CD8-positive, alpha-beta memory T cell (primary cell): ENCODE measurements at regions not wholly inside any gene's neighbourhood (a gene's known extent, or its start where the extent isn't known, plus 50 kb on each side); places are given as distances from the start of the nearest gene placed in this dataset.

Experiments used
- CTCF ChIA-PET: fragments of 350-600 bp; sonication (Branson Sonifier 250); formaldehyde crosslinking; loops from one replicate; lab custom pipeline; 2021; ENCODE audit warnings: antibody characterized with exemption; lab: Charles Lee
- POLR2A ChIA-PET: fragments of 350-600 bp; sonication (Branson Sonifier 250); formaldehyde crosslinking; loops from one replicate; lab custom pipeline; 2021; ENCODE audit warnings: antibody characterized with exemption; lab: Charles Lee
- DNase-seq, 5 donors: peaks; one replicate each; pipeline versions ENCODE4 v3.0.0 to v3.0.0-alpha.2; 2020 to 2022; ENCODE audit warnings: mixed read lengths in 1 of 5
- H3K27ac ChIP-seq: one replicate; pipeline ENCODE4 v1.7.0; 2013; ENCODE audit warnings: low read depth, mild to moderate bottlenecking, low read length, moderate library complexity
- H3K27me3 ChIP-seq: 2 replicates; pipeline ENCODE4 v1.7.0; 2013; ENCODE audit warnings: low read length, mild to moderate bottlenecking; ENCODE audit not compliant: insufficient read depth, poor library complexity, severe bottlenecking
- H3K36me3 ChIP-seq: 2 replicates; pipeline ENCODE4 v1.7.0; 2013; ENCODE audit warnings: mild to moderate bottlenecking, low read length, moderate library complexity; ENCODE audit not compliant: insufficient read depth
- H3K4me1 ChIP-seq: 2 replicates; pipeline ENCODE4 v1.7.0; 2013; ENCODE audit warnings: mild to moderate bottlenecking, low read length, moderate library complexity; ENCODE audit not compliant: insufficient read depth
- H3K4me3 ChIP-seq: 2 replicates; pipeline ENCODE4 v1.7.0; 2013; ENCODE audit warnings: mild to moderate bottlenecking, low read length
- H3K9me3 ChIP-seq: 2 replicates; pipeline ENCODE4 v1.7.0; 2013; ENCODE audit warnings: mild to moderate bottlenecking, low read length
- H3K27ac Mint-ChIP-seq, 8 donors: one replicate each; pipeline ENCODE4 v1.8.0; 2020 to 2021; ENCODE audit warnings: mixed read lengths in 8 of 8, mild to moderate bottlenecking in 6 of 8, inconsistent platforms in 3 of 8, moderate library complexity in 3 of 8
- H3K27me3 Mint-ChIP-seq, 2 donors: one replicate each; pipeline ENCODE4 v1.8.0; 2020 to 2021; ENCODE audit warnings: mixed read lengths in 2 of 2, mild to moderate bottlenecking in 1 of 2, moderate library complexity in 1 of 2
- H3K36me3 Mint-ChIP-seq, 3 donors: one replicate each; pipeline ENCODE4 v1.8.0; 2020 to 2021; ENCODE audit warnings: mixed read lengths in 3 of 3, inconsistent platforms in 1 of 3, mild to moderate bottlenecking in 1 of 3
- H3K4me1 Mint-ChIP-seq, 3 donors: one replicate each; pipeline ENCODE4 v1.8.0; 2020 to 2021; ENCODE audit warnings: mixed read lengths in 3 of 3, inconsistent platforms in 1 of 3, mild to moderate bottlenecking in 1 of 3
- H3K4me3 Mint-ChIP-seq, 7 donors: one replicate each; pipeline ENCODE4 v1.8.0; 2020 to 2021; ENCODE audit warnings: mixed read lengths in 7 of 7, mild to moderate bottlenecking in 6 of 7, moderate library complexity in 4 of 7, inconsistent platforms in 2 of 7
- H3K9me3 Mint-ChIP-seq, 5 donors: one replicate each; pipeline ENCODE4 v1.8.0; 2020 to 2022; ENCODE audit warnings: mixed read lengths in 5 of 5, mild to moderate bottlenecking in 3 of 5, moderate library complexity in 2 of 5, inconsistent platforms in 1 of 5

- no peaks in the 10 kb centered on the region for H3K27me3 Mint-ChIP-seq
- H3K36me3 ChIP-seq: no peaks in the 10 kb centered on the region
- no peak overlapping the region for H3K27ac Mint-ChIP-seq
- ChIA-PET CTCF (no interaction called here), POLR2A (no interaction called here)
- H3K4me3 Mint-ChIP-seq: no peak overlapping the region
- H3K36me3 Mint-ChIP-seq: no peaks in the 10 kb centered on the region
- no peak for DNase-seq
- no peaks in the 10 kb centered on the region for H3K27me3 ChIP-seq
- no peaks in the 10 kb centered on the region for H3K4me1 Mint-ChIP-seq
- H3K9me3 ChIP-seq: no peaks in the 10 kb centered on the region
- peaks cover 0 to 18% (median 11%) of the 10 kb centered on the region in 5 donors for H3K9me3 Mint-ChIP-seq
- no peak overlapping the region for H3K4me3 ChIP-seq
- no peak overlapping the region for H3K27ac ChIP-seq
- no peaks in the 10 kb centered on the region for H3K4me1 ChIP-seq
These were observed 65.8 kb upstream of the ZNF91 start for GRCh38 chr19:23461120-23461519.

GRCh38 chr19:23460656-23461055 is 65.4 kb upstream of the ZNF91 start:
- POLR2A ChIA-PET: no interaction called here
- H3K27me3 ChIP-seq: no peaks in the 10 kb centered on the region
- no peak for DNase-seq
- H3K4me1 Mint-ChIP-seq: no peaks in the 10 kb centered on the region
- H3K4me1 ChIP-seq: no peaks in the 10 kb centered on the region
- no peaks in the 10 kb centered on the region for H3K36me3 Mint-ChIP-seq
- H3K4me3 ChIP-seq: no peak overlapping the region
- H3K9me3 ChIP-seq: no peaks in the 10 kb centered on the region
- no peak overlapping the region for H3K27ac Mint-ChIP-seq
- H3K9me3 Mint-ChIP-seq: peaks cover 0 to 19% (median 11%) of the 10 kb centered on the region in 5 donors
- no peak overlapping the region for H3K27ac ChIP-seq
- CTCF ChIA-PET: no interaction called here
- H3K4me3 Mint-ChIP-seq: no peak overlapping the region
- no peaks in the 10 kb centered on the region for H3K27me3 Mint-ChIP-seq
- no peaks in the 10 kb centered on the region for H3K36me3 ChIP-seq
